OCI-LY3 (cell line): ENCODE measurements at regions not wholly inside any gene's neighbourhood (a gene's known extent, or its start where the extent isn't known, plus 50 kb on each side); places are given as distances from the start of the nearest gene placed in this dataset.
"Not testable (repeated sequence)": the region's sequence is repeated elsewhere in the genome, so short reads cannot be mapped to it uniquely, and the experiment has no call there.

ENCODE experiments used
- H2AFZ ChIP-seq: fragments of 200-600, 300-600 bp; shearing (Covaris generic); 2 replicates; pipeline ENCODE4 v1.6.0; 2014; ENCODE audit warnings: antibody characterized with exemption, low read depth, low read length
- H3K27ac ChIP-seq: fragments of 200-600, 300-600 bp; sonication (generic); 2 replicates; pipeline ENCODE4 v1.5.1; 2014; ENCODE audit warnings: mild to moderate bottlenecking, low read length, moderate library complexity, mixed read lengths
- H3K27me3 ChIP-seq: fragments of 200-600, 300-600 bp; sonication (generic); 2 replicates; pipeline ENCODE4 v1.6.1; 2014; ENCODE audit warnings: low read depth, low read length, mixed read lengths
- H3K36me3 ChIP-seq: fragments of 200-600, 300-600 bp; sonication (generic); replicated peaks from 2 replicates; pipeline ENCODE3; 2014; ENCODE audit warnings: low read depth, low read length, mixed read lengths
- H3K4me1 ChIP-seq: fragments of 300-600, 200-600 bp; sonication (generic); 2 replicates; pipeline ENCODE4 v1.6.1; 2014; ENCODE audit warnings: low read length, mixed read lengths
- H3K4me2 ChIP-seq: fragments of 200-600, 300-600 bp; sonication (generic); 2 replicates; pipeline ENCODE4 v1.6.1; 2014; ENCODE audit warnings: low read length, mixed read lengths
- H3K4me3 ChIP-seq: fragments of 300-600, 200-600 bp; sonication (generic); 2 replicates; pipeline ENCODE4 v1.5.1; 2014; ENCODE audit warnings: antibody characterized with exemption, mild to moderate bottlenecking, low read length, moderate library complexity
- H3K79me2 ChIP-seq: fragments of 300-600, 200-600 bp; shearing (Covaris generic); 2 replicates; pipeline ENCODE4 v1.6.1; 2014; ENCODE audit warnings: mild to moderate bottlenecking, low read length, mixed read lengths
- H3K9ac ChIP-seq: fragments of 300-600, 200-600 bp; shearing (Covaris generic); 2 replicates; pipeline ENCODE4 v1.6.0; 2014; ENCODE audit warnings: mild to moderate bottlenecking, low read length, moderate library complexity
- H3K9me3 ChIP-seq: fragments of 200-600, 300-600 bp; shearing (Covaris generic); 2 replicates; pipeline ENCODE4 v1.6.1; 2014; ENCODE audit warnings: low read length, mixed read lengths; ENCODE audit not compliant: insufficient read depth
- H4K20me1 ChIP-seq: fragments of 200-600, 300-600 bp; sonication (generic); 2 replicates; pipeline ENCODE4 v1.6.1; 2016; ENCODE audit warnings: low read length, mixed read lengths; ENCODE audit not compliant: insufficient read depth
- CTCF ChIP-seq: fragments of 200-600, 300-600 bp; sonication (generic); IDR thresholded peaks from 2 replicates; pipeline ENCODE4 v1.5.1; 2014; ENCODE audit warnings: antibody characterized with exemption, low read length, low read depth
- EZH2phosphoT487 ChIP-seq: fragments of 200-600 bp; shearing (Covaris generic); IDR thresholded peaks from 2 replicates; pipeline ENCODE4 v1.6.1; 2018; ENCODE audit warnings: antibody characterized with exemption, mixed run types, low read depth

GRCh38 chr2:204401114-204401513, 144.2 kb upstream of the PARD3B start:
- Histone ChIP-seq H3K36me3 (no peaks in the 10 kb centered on the region), H3K9me3 (no peaks in the 10 kb centered on the region), H3K27ac (no peak overlapping the region), H3K4me3 (no peak overlapping the region), H3K4me2 (no peak overlapping the region), H3K9ac (no peak overlapping the region), H3K27me3 (no peaks in the 10 kb centered on the region), H3K4me1 (no peaks in the 10 kb centered on the region), H3K79me2 (no peaks in the 10 kb centered on the region), H2AFZ (no peak overlapping the region), H4K20me1 (no peaks in the 10 kb centered on the region)
- TF ChIP-seq EZH2phosphoT487 (no peak), CTCF (no peak)

DNA sequence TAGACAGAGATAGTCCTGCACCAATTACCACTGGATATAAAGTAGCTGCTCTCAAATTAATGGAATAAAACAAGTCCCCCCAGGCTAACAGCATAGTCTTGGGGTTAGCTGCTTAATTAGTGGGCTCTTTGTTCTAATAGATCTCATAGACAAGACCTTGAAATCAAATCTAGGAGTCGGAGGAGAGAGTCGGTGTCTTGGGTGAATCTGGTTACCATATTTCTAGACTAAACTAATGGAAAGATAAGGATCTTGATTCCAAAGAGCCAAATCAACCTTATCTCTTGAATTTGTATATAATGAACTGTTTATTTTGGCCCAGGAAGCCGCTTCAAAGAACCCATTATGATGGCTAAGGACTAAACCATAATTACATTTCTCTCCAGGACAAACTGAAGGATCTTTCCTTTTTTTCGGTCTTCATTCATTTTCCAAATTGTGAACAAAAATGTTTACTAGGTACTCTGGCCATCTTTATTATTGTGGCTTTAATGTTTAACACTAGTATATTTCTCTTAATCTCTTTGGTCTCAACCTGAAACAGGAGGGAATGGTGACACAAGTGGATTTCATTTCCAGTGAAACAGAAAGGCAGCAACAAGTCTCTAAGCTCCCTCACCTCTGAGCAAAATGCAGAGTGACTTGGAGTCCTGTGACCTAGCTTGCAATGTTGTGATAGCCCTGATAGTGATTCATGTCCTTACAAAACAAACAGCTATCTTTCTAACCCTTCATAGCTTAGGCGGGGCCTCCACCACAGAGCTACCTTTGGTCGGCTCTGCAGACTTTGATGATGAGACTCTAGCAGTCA, 137.9 kb upstream of the PARD3B start:
- H3K9me3 ChIP-seq: no peaks in the 10 kb centered on the region
- H3K4me1 ChIP-seq: no peaks in the 10 kb centered on the region
- no peak for TF ChIP-seq EZH2phosphoT487
- TF ChIP-seq CTCF: no peak
- H3K4me3 ChIP-seq: no peak overlapping the region
- no peak overlapping the region for H3K4me2 ChIP-seq
- H3K9ac ChIP-seq: no peak overlapping the region
- H2AFZ ChIP-seq: no peak overlapping the region
- H4K20me1 ChIP-seq: no peaks in the 10 kb centered on the region
- no peaks in the 10 kb centered on the region for H3K27me3 ChIP-seq
- H3K27ac ChIP-seq: no peak overlapping the region
- no peaks in the 10 kb centered on the region for H3K79me2 ChIP-seq
- no peaks in the 10 kb centered on the region for H3K36me3 ChIP-seq

- H3K27me3 ChIP-seq, H4K20me1 ChIP-seq, H3K4me2 ChIP-seq, H3K4me3 ChIP-seq, H3K27ac ChIP-seq, H3K9me3 ChIP-seq, H3K36me3 ChIP-seq, H2AFZ ChIP-seq, H3K9ac ChIP-seq, H3K79me2 ChIP-seq, H3K4me1 ChIP-seq: not testable (repeated sequence)
Observed at GRCh38 chr2:204412782-204413181, 132.5 kb upstream of the PARD3B start.

DNA sequence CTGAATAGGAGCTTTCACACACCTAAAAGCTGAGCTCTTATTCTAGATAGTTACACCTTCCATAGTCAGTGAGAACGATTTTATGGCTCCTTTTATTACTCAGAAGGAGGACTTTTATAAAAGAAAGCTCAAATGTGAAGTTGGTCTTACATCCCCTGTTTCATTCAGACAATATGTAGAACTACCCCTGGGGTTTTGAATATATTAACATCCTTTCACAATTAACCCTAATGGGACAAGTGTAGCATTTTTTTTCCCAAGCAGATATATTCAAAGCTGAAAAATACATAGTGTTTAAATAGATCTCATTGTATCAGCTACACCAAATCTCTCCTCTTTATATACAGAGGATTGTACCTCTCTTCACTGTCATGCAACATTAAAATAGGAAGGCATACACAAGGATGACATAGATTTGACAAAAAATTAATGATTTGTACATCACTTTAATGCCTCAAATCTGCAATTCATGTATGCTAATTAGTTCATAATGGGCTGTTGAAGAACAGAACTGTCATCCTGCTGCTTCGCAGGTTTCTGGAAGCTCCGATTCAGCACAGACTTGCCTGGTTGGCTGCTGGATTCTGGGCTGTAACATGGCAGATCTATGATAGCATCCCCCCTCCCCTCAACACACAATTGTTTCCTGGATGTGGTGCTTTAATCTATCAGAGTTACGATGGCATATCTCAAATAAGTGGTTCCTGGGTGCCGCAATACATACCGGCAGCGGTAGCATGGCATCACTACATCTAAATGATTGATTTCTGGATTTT, 129.7 kb upstream of the PARD3B start:
- H3K9ac ChIP-seq: no peak overlapping the region
- no peak overlapping the region for H3K4me3 ChIP-seq
- H3K27me3 ChIP-seq: no peaks in the 10 kb centered on the region
- no peaks in the 10 kb centered on the region for H3K36me3 ChIP-seq
- H4K20me1 ChIP-seq: no peaks in the 10 kb centered on the region
- H3K79me2 ChIP-seq: no peaks in the 10 kb centered on the region
- no peak overlapping the region for H3K4me2 ChIP-seq
- H3K27ac ChIP-seq: no peak overlapping the region
- H2AFZ ChIP-seq: no peak overlapping the region
- TF ChIP-seq CTCF (no peak), EZH2phosphoT487 (no peak)
- H3K4me1 ChIP-seq: no peaks in the 10 kb centered on the region
- no peaks in the 10 kb centered on the region for H3K9me3 ChIP-seq
